Effector memory CD8-positive, alpha-beta T cell (primary cell): ENCODE measurements at regions not wholly inside any gene's neighbourhood (a gene's known extent, or its start where the extent isn't known, plus 50 kb on each side); places are given as distances from the start of the nearest gene placed in this dataset.

Source experiments
- ATAC-seq: fragments of 150-1000 bp; cut with Tn5 transposase; replicated peaks from 2 replicates; pipeline ENCODE4 v1.10.0; 2021; ENCODE audit warnings: mild to moderate bottlenecking, moderate library complexity
- DNase-seq, 3 experiments: peaks; one replicate each; pipeline ENCODE4 v3.0.0; 2021
- H3K27ac Mint-ChIP-seq, 2 donors: one replicate each; pipeline ENCODE4 v1.8.0; 2022; ENCODE audit warnings: mild to moderate bottlenecking in 2 of 2, mixed read lengths in 2 of 2, moderate library complexity in 2 of 2
- H3K27me3 Mint-ChIP-seq, 2 donors: one replicate each; pipeline ENCODE4 v1.8.0; 2022; ENCODE audit warnings: mixed read lengths in 2 of 2
- H3K36me3 Mint-ChIP-seq: one replicate; pipeline ENCODE4 v1.8.0; 2022; ENCODE audit warnings: mild to moderate bottlenecking, moderate library complexity, mixed read lengths; ENCODE audit not compliant: insufficient read depth
- H3K4me1 Mint-ChIP-seq, 2 donors: one replicate each; pipeline ENCODE4 v1.8.0; 2022; ENCODE audit warnings: low read depth in 2 of 2, mixed read lengths in 2 of 2
- H3K4me3 Mint-ChIP-seq, 2 donors: one replicate each; pipeline ENCODE4 v1.8.0; 2022; ENCODE audit warnings: mild to moderate bottlenecking in 2 of 2, mixed read lengths in 2 of 2, moderate library complexity in 2 of 2
- H3K9me3 Mint-ChIP-seq, 2 donors: one replicate each; pipeline ENCODE4 v1.8.0; 2022; ENCODE audit warnings: mixed read lengths in 2 of 2

- Mint-ChIP-seq H3K36me3 (no peaks in the 10 kb centered on the region), H3K27ac (peak overlapping the region in 1 of 2 donors; percentile 26), H3K9me3 (no peaks in the 10 kb centered on the region), H3K4me1 (peaks cover under 1 to 2% of the 10 kb centered on the region in 2 donors), H3K27me3 (peaks cover 17 to 38% of the 10 kb centered on the region in 2 donors), H3K4me3 (no peak overlapping the region)
- ATAC-seq = no peak
- no peak for DNase-seq
These were observed 329.7 kb downstream of the FBXW7 start for GRCh38 chr4:152206185-152206584.

- DNase-seq (no peak), ATAC-seq (no peak)
- Mint-ChIP-seq H3K36me3 (no peaks in the 10 kb centered on the region), H3K4me3 (no peak overlapping the region), H3K4me1 (no peaks in the 10 kb centered on the region), H3K9me3 (no peaks in the 10 kb centered on the region), H3K27me3 (peaks cover 0 to 13% of the 10 kb centered on the region in 2 donors), H3K27ac (no peak overlapping the region)
These were observed 333.5 kb downstream of the FBXW7 start for GRCh38 chr4:152202415-152202814.

- no peak overlapping the region for H3K27ac Mint-ChIP-seq
These were observed 335.2 kb downstream of the FBXW7 start for GRCh38 chr4:152200511-152201333.

GRCh38 chr4:152197211-152197610 is 338.7 kb downstream of the FBXW7 start:
- no peaks in the 10 kb centered on the region for H3K27me3 Mint-ChIP-seq
- H3K27ac Mint-ChIP-seq = no peak overlapping the region
- H3K4me1 Mint-ChIP-seq = no peaks in the 10 kb centered on the region
- no peak overlapping the region for H3K4me3 Mint-ChIP-seq
- no peaks in the 10 kb centered on the region for H3K9me3 Mint-ChIP-seq
- DNase-seq = no peak
- ATAC-seq = no peak
- no peaks in the 10 kb centered on the region for H3K36me3 Mint-ChIP-seq

More at GRCh38 chr4:152200511-152201333, 335.2 kb downstream of the FBXW7 start:
- Mint-ChIP-seq H3K9me3 (no peaks in the 10 kb centered on the region), H3K4me1 (no peaks in the 10 kb centered on the region), H3K27me3 (peaks cover 0 to 4% of the 10 kb centered on the region in 2 donors), H3K4me3 (no peak overlapping the region), H3K36me3 (no peaks in the 10 kb centered on the region)
- no peak for ATAC-seq
- DNase-seq = no peak

- H3K9me3 Mint-ChIP-seq = no peaks in the 10 kb centered on the region
- no peaks in the 10 kb centered on the region for H3K36me3 Mint-ChIP-seq
- no peaks in the 10 kb centered on the region for H3K4me1 Mint-ChIP-seq
- DNase-seq (no peak), ATAC-seq (no peak)
- no peaks in the 10 kb centered on the region for H3K27me3 Mint-ChIP-seq
- no peak overlapping the region for H3K4me3 Mint-ChIP-seq
- no peak overlapping the region for H3K27ac Mint-ChIP-seq
These were observed 340.0 kb downstream of the FBXW7 start for GRCh38 chr4:152195888-152196287.

- no peaks in the 10 kb centered on the region for H3K36me3 Mint-ChIP-seq
- H3K9me3 Mint-ChIP-seq = no peaks in the 10 kb centered on the region
- H3K4me3 Mint-ChIP-seq = no peak overlapping the region
- peaks cover 4 to 6% of the 10 kb centered on the region in 2 donors for H3K4me1 Mint-ChIP-seq
- H3K27me3 Mint-ChIP-seq = no peaks in the 10 kb centered on the region
- ATAC-seq (no peak), DNase-seq (no peak)
- H3K27ac Mint-ChIP-seq = no peak overlapping the region
These were observed 342.8 kb downstream of the FBXW7 start for GRCh38 chr4:152193059-152193458.

GRCh38 chr4:152190907-152191306 is 345.0 kb downstream of the FBXW7 start:
- ATAC-seq = no peak
- no peaks in the 10 kb centered on the region for H3K36me3 Mint-ChIP-seq
- H3K27me3 Mint-ChIP-seq = no peaks in the 10 kb centered on the region
- H3K9me3 Mint-ChIP-seq = no peaks in the 10 kb centered on the region
- no peak overlapping the region for H3K4me3 Mint-ChIP-seq
- no peak for DNase-seq
- no peak overlapping the region for H3K27ac Mint-ChIP-seq
- H3K4me1 Mint-ChIP-seq = peaks cover 4 to 12% of the 10 kb centered on the region in 2 donors

GRCh38 chr4:152189451-152190179 is 346.3 kb downstream of the FBXW7 start:
- no peaks in the 10 kb centered on the region for H3K36me3 Mint-ChIP-seq
- ATAC-seq (no peak), DNase-seq (no peak)
- H3K27me3 Mint-ChIP-seq = no peaks in the 10 kb centered on the region
- peak overlapping the region in 1 of 2 donors; percentile 3 for H3K27ac Mint-ChIP-seq
- peaks cover 4 to 16% of the 10 kb centered on the region in 2 donors for H3K4me1 Mint-ChIP-seq
- no peak overlapping the region for H3K4me3 Mint-ChIP-seq
- peaks cover 0 to 2% of the 10 kb centered on the region in 2 donors for H3K9me3 Mint-ChIP-seq

GRCh38 chr4:152188801-152189200 is 347.1 kb downstream of the FBXW7 start:
- Mint-ChIP-seq H3K36me3 (no peaks in the 10 kb centered on the region), H3K9me3 (peaks cover 0 to 2% of the 10 kb centered on the region in 2 donors), H3K4me3 (no peak overlapping the region), H3K27me3 (no peaks in the 10 kb centered on the region), H3K4me1 (peaks cover 4 to 16% of the 10 kb centered on the region in 2 donors), H3K27ac (no peak overlapping the region)
- ATAC-seq = no peak
- DNase-seq = no peak

GRCh38 chr4:152187693-152188092 is 348.2 kb downstream of the FBXW7 start:
- Mint-ChIP-seq H3K36me3 (no peaks in the 10 kb centered on the region), H3K4me1 (peaks cover 4 to 16% of the 10 kb centered on the region in 2 donors), H3K27me3 (no peaks in the 10 kb centered on the region), H3K4me3 (no peak overlapping the region), H3K9me3 (peaks cover 0 to 2% of the 10 kb centered on the region in 2 donors), H3K27ac (peak overlapping the region in 1 of 2 donors; percentile 46)
- ATAC-seq (no peak), DNase-seq (no peak)

- Mint-ChIP-seq H3K9me3 (peaks cover 0 to 2% of the 10 kb centered on the region in 2 donors), H3K4me3 (no peak overlapping the region), H3K27ac (peak overlapping the region; percentile 17 to 24), H3K27me3 (no peaks in the 10 kb centered on the region), H3K36me3 (no peaks in the 10 kb centered on the region), H3K4me1 (peaks cover 4 to 17% of the 10 kb centered on the region in 2 donors)
- ATAC-seq (no peak), DNase-seq (no peak)
These were observed 349.9 kb downstream of the FBXW7 start for GRCh38 chr4:152185786-152186550.

- peaks cover 0 to 7% of the 10 kb centered on the region in 2 donors for H3K4me1 Mint-ChIP-seq
- no peak for ATAC-seq
- no peaks in the 10 kb centered on the region for H3K36me3 Mint-ChIP-seq
- peaks cover 0 to 2% of the 10 kb centered on the region in 2 donors for H3K9me3 Mint-ChIP-seq
- no peak overlapping the region for H3K4me3 Mint-ChIP-seq
- H3K27ac Mint-ChIP-seq = peak overlapping the region in 1 of 2 donors; percentile 42
- DNase-seq = no peak
- H3K27me3 Mint-ChIP-seq = no peaks in the 10 kb centered on the region
These were observed 354.7 kb downstream of the FBXW7 start for GRCh38 chr4:152181150-152181549.

- H3K4me3 Mint-ChIP-seq = no peak overlapping the region
- no peak overlapping the region for H3K27ac Mint-ChIP-seq
- no peak for DNase-seq
- H3K9me3 Mint-ChIP-seq = peaks cover 0 to 2% of the 10 kb centered on the region in 2 donors
- peaks cover 0 to 3% of the 10 kb centered on the region in 2 donors for H3K4me1 Mint-ChIP-seq
- H3K36me3 Mint-ChIP-seq = no peaks in the 10 kb centered on the region
- no peaks in the 10 kb centered on the region for H3K27me3 Mint-ChIP-seq
- no peak for ATAC-seq
These were observed 355.5 kb downstream of the FBXW7 start for GRCh38 chr4:152180369-152180768.
